Neuron (in vitro differentiated cells): ENCODE measurements at regions not wholly inside any gene's neighbourhood (a gene's known extent, or its start where the extent isn't known, plus 50 kb on each side); places are given as distances from the start of the nearest gene placed in this dataset.
"Not testable (repeated sequence)": the region's sequence is repeated elsewhere in the genome, so short reads cannot be mapped to it uniquely, and the experiment has no call there.

Experiments used
- H2AFZ ChIP-seq: one replicate; pipeline ENCODE4 v1.6.1; 2013; ENCODE audit warnings: low read depth, mild to moderate bottlenecking, inconsistent platforms, low read length, moderate library complexity
- H3K27me3 ChIP-seq: one replicate; pipeline ENCODE4 v1.6.1; 2013; ENCODE audit warnings: low read length; ENCODE audit not compliant: insufficient read depth
- H3K36me3 ChIP-seq: one replicate; pipeline ENCODE4 v1.6.1; 2013; ENCODE audit warnings: low read length; ENCODE audit not compliant: insufficient read depth
- H3K4me1 ChIP-seq: one replicate; pipeline ENCODE4 v1.6.1; 2013; ENCODE audit warnings: low read length; ENCODE audit not compliant: insufficient read depth
- H3K4me3 ChIP-seq: 2 replicates; pipeline ENCODE4 v1.5.1; 2013; ENCODE audit warnings: mild to moderate bottlenecking, low read length, moderate library complexity
- H3K9me3 ChIP-seq: one replicate; pipeline ENCODE4 v1.6.1; 2013; ENCODE audit warnings: low read length

- Histone ChIP-seq H3K9me3 (no peaks in the 10 kb centered on the region), H3K4me3 (no peak overlapping the region), H2AFZ (no peak overlapping the region), H3K36me3 (no peaks in the 10 kb centered on the region), H3K27me3 (no peaks in the 10 kb centered on the region), H3K4me1 (no peaks in the 10 kb centered on the region)
Observed at GRCh38 chr9:107577140-107577776, 87.7 kb upstream of the KLF4 start.

GRCh38 chr9:107571148-107571547, 81.6 kb upstream of the KLF4 start:
- H3K27me3 ChIP-seq = no peaks in the 10 kb centered on the region
- no peaks in the 10 kb centered on the region for H3K9me3 ChIP-seq
- no peak overlapping the region for H3K4me3 ChIP-seq
- no peak overlapping the region for H2AFZ ChIP-seq
- H3K36me3 ChIP-seq = no peaks in the 10 kb centered on the region
- no peaks in the 10 kb centered on the region for H3K4me1 ChIP-seq

- H3K9me3 ChIP-seq = no peaks in the 10 kb centered on the region
- H3K4me3 ChIP-seq = no peak overlapping the region
- H3K4me1 ChIP-seq = no peaks in the 10 kb centered on the region
- no peaks in the 10 kb centered on the region for H3K36me3 ChIP-seq
- H2AFZ ChIP-seq = no peak overlapping the region
- no peaks in the 10 kb centered on the region for H3K27me3 ChIP-seq
Observed at GRCh38 chr9:107569174-107569573, 79.6 kb upstream of the KLF4 start.

- H3K4me3 ChIP-seq, H3K4me1 ChIP-seq, H3K36me3 ChIP-seq, H2AFZ ChIP-seq, H3K27me3 ChIP-seq, H3K9me3 ChIP-seq: not testable (repeated sequence)
Observed at GRCh38 chr9:107568406-107568805, 78.8 kb upstream of the KLF4 start.

GRCh38 chr9:107567462-107567861, 77.9 kb upstream of the KLF4 start:
- Histone ChIP-seq H2AFZ (no peak overlapping the region), H3K36me3 (no peaks in the 10 kb centered on the region), H3K9me3 (no peaks in the 10 kb centered on the region), H3K4me1 (no peaks in the 10 kb centered on the region), H3K4me3 (no peak overlapping the region), H3K27me3 (no peaks in the 10 kb centered on the region)

GRCh38 chr9:107566611-107567061, 77.1 kb upstream of the KLF4 start:
- H3K4me3 ChIP-seq = no peak overlapping the region
- H2AFZ ChIP-seq = no peak overlapping the region
- H3K9me3 ChIP-seq = no peaks in the 10 kb centered on the region
- no peaks in the 10 kb centered on the region for H3K4me1 ChIP-seq
- no peaks in the 10 kb centered on the region for H3K36me3 ChIP-seq
- no peaks in the 10 kb centered on the region for H3K27me3 ChIP-seq

- Histone ChIP-seq H3K9me3 (no peaks in the 10 kb centered on the region), H3K36me3 (no peaks in the 10 kb centered on the region), H3K4me1 (no peaks in the 10 kb centered on the region), H3K4me3 (no peak overlapping the region), H3K27me3 (no peaks in the 10 kb centered on the region), H2AFZ (no peak overlapping the region)
Observed at GRCh38 chr9:107562798-107563197, 73.2 kb upstream of the KLF4 start.

- Histone ChIP-seq H3K36me3 (no peaks in the 10 kb centered on the region), H2AFZ (no peak overlapping the region), H3K4me3 (no peak overlapping the region), H3K4me1 (no peaks in the 10 kb centered on the region), H3K27me3 (no peaks in the 10 kb centered on the region), H3K9me3 (no peaks in the 10 kb centered on the region)
Observed at GRCh38 chr9:107559494-107560086, 70.0 kb upstream of the KLF4 start.

GRCh38 chr9:107557236-107557990, 67.8 kb upstream of the KLF4 start:
- no peak overlapping the region for H3K4me3 ChIP-seq
- no peaks in the 10 kb centered on the region for H3K27me3 ChIP-seq
- H3K9me3 ChIP-seq = no peaks in the 10 kb centered on the region
- H2AFZ ChIP-seq = no peak overlapping the region
- no peaks in the 10 kb centered on the region for H3K36me3 ChIP-seq
- no peaks in the 10 kb centered on the region for H3K4me1 ChIP-seq

- H3K27me3 ChIP-seq = no peaks in the 10 kb centered on the region
- no peaks in the 10 kb centered on the region for H3K4me1 ChIP-seq
- no peaks in the 10 kb centered on the region for H3K36me3 ChIP-seq
- H3K4me3 ChIP-seq = no peak overlapping the region
- H2AFZ ChIP-seq = no peak overlapping the region
- no peaks in the 10 kb centered on the region for H3K9me3 ChIP-seq
Observed at GRCh38 chr9:107554636-107555035, 65.1 kb upstream of the KLF4 start.

GRCh38 chr9:107548298-107549142, 59.0 kb upstream of the KLF4 start:
- Histone ChIP-seq H3K4me1 (no peaks in the 10 kb centered on the region), H2AFZ (no peak overlapping the region), H3K27me3 (no peaks in the 10 kb centered on the region), H3K36me3 (no peaks in the 10 kb centered on the region), H3K4me3 (no peak overlapping the region), H3K9me3 (no peaks in the 10 kb centered on the region)

- no peak overlapping the region for H3K4me3 ChIP-seq
- no peak overlapping the region for H2AFZ ChIP-seq
- H3K9me3 ChIP-seq = no peaks in the 10 kb centered on the region
- no peaks in the 10 kb centered on the region for H3K4me1 ChIP-seq
- no peaks in the 10 kb centered on the region for H3K27me3 ChIP-seq
- no peaks in the 10 kb centered on the region for H3K36me3 ChIP-seq
Observed at GRCh38 chr9:107547772-107548297, 58.3 kb upstream of the KLF4 start.

- Histone ChIP-seq H3K36me3 (no peaks in the 10 kb centered on the region), H2AFZ (no peak overlapping the region)
Observed at GRCh38 chr9:107547303-107547702, 57.7 kb upstream of the KLF4 start.

More at GRCh38 chr9:107547303-107547702, 57.7 kb upstream of the KLF4 start:
- no peaks in the 10 kb centered on the region for H3K9me3 ChIP-seq
- no peaks in the 10 kb centered on the region for H3K27me3 ChIP-seq
- H3K4me1 ChIP-seq = no peaks in the 10 kb centered on the region
- H3K4me3 ChIP-seq = no peak overlapping the region
